ENCODE measurements at regions not wholly inside any gene's neighbourhood (a gene's known extent, or its start where the extent isn't known, plus 50 kb on each side); places are given as distances from the start of the nearest gene placed in this dataset.

- no peak for DNase-seq (ENCODE audit: low read depth in 2 of 2)
- Histone ChIP-seq H3K79me2 (ENCODE audit: control insufficient read depth, insufficient read depth, low read length) (no peaks in the 10 kb centered on the region), H3K4me1 (ENCODE audit: control insufficient read depth, extremely low read depth, insufficient read depth, low read length) (no peaks in the 10 kb centered on the region), H2AFZ (ENCODE audit: low read length) (no peak overlapping the region), H3K4me2 (ENCODE audit: extremely low read depth, insufficient read depth, low read length) (no peak overlapping the region), H3K9ac (ENCODE audit: insufficient read depth, low read length) (no peak overlapping the region), H3K36me3 (ENCODE audit: control insufficient read depth, insufficient read depth, low read length) (no peaks in the 10 kb centered on the region), H3K9me3 (ENCODE audit: control insufficient read depth, insufficient read depth, low read depth, low read length) (no peaks in the 10 kb centered on the region), H3K27ac (ENCODE audit: insufficient read depth, low read length) (no peak overlapping the region), H3K27me3 (ENCODE audit: control insufficient read depth, insufficient read depth, low read length) (no peaks in the 10 kb centered on the region), H3K4me3 (replicated peaks in 1 of 4; ENCODE audit: control extremely low read depth in 1 of 4, insufficient read depth in 1 of 4, low read depth in 3 of 4, low read length in 4 of 4) (no peak overlapping the region), H4K20me1 (ENCODE audit: control insufficient read depth, extremely low read depth, insufficient read depth, low read length) (no peaks in the 10 kb centered on the region)
- no peak for TF ChIP-seq EZH2 (IDR thresholded peaks at IDR 0.05; ENCODE audit: low read length, missing control alignments)
- TF ChIP-seq CTCF (conservative IDR thresholded peaks at IDR 0.05 in 1 of 2, IDR thresholded peaks at IDR 0.05 in 1 of 2; ENCODE audit: low read depth in 1 of 2, low read length in 2 of 2) = no peak
These were observed 320.9 kb downstream of the SHANK2 start for GRCh38 chr11:70931430-70931829.

GRCh38 chr11:70933981-70934583 lies 318.3 kb downstream of the SHANK2 start:
- H3K27me3 ChIP-seq (ENCODE audit: control insufficient read depth, insufficient read depth, low read length) = no peaks in the 10 kb centered on the region
- no peaks in the 10 kb centered on the region for H3K79me2 ChIP-seq (ENCODE audit: control insufficient read depth, insufficient read depth, low read length)
- no peaks in the 10 kb centered on the region for H4K20me1 ChIP-seq (ENCODE audit: control insufficient read depth, extremely low read depth, insufficient read depth, low read length)
- H2AFZ ChIP-seq (ENCODE audit: low read length) = no peak overlapping the region
- no peak for TF ChIP-seq CTCF (conservative IDR thresholded peaks at IDR 0.05 in 1 of 2, IDR thresholded peaks at IDR 0.05 in 1 of 2; ENCODE audit: low read depth in 1 of 2, low read length in 2 of 2)
- no peak for TF ChIP-seq EZH2 (IDR thresholded peaks at IDR 0.05; ENCODE audit: low read length, missing control alignments)
- H3K9me3 ChIP-seq (ENCODE audit: control insufficient read depth, insufficient read depth, low read depth, low read length) = no peaks in the 10 kb centered on the region
- no peaks in the 10 kb centered on the region for H3K36me3 ChIP-seq (ENCODE audit: control insufficient read depth, insufficient read depth, low read length)
- H3K9ac ChIP-seq (ENCODE audit: insufficient read depth, low read length) = no peak overlapping the region
- no peak overlapping the region for H3K4me3 ChIP-seq (replicated peaks in 1 of 4; ENCODE audit: control extremely low read depth in 1 of 4, insufficient read depth in 1 of 4, low read depth in 3 of 4, low read length in 4 of 4)
- DNase-seq (ENCODE audit: low read depth in 2 of 2) = no peak
- H3K27ac ChIP-seq (ENCODE audit: insufficient read depth, low read length) = no peak overlapping the region
- no peak overlapping the region for H3K4me2 ChIP-seq (ENCODE audit: extremely low read depth, insufficient read depth, low read length)
- H3K4me1 ChIP-seq (ENCODE audit: control insufficient read depth, extremely low read depth, insufficient read depth, low read length) = no peaks in the 10 kb centered on the region

GRCh38 chr11:70935006-70935768 lies 317.2 kb downstream of the SHANK2 start:
- no peaks in the 10 kb centered on the region for H3K79me2 ChIP-seq (ENCODE audit: control insufficient read depth, insufficient read depth, low read length)
- no peaks in the 10 kb centered on the region for H3K9me3 ChIP-seq (ENCODE audit: control insufficient read depth, insufficient read depth, low read depth, low read length)
- H3K4me1 ChIP-seq (ENCODE audit: control insufficient read depth, extremely low read depth, insufficient read depth, low read length) = no peaks in the 10 kb centered on the region
- H3K27ac ChIP-seq (ENCODE audit: insufficient read depth, low read length) = no peak overlapping the region
- H3K27me3 ChIP-seq (ENCODE audit: control insufficient read depth, insufficient read depth, low read length) = no peaks in the 10 kb centered on the region
- no peaks in the 10 kb centered on the region for H4K20me1 ChIP-seq (ENCODE audit: control insufficient read depth, extremely low read depth, insufficient read depth, low read length)
- no peaks in the 10 kb centered on the region for H3K36me3 ChIP-seq (ENCODE audit: control insufficient read depth, insufficient read depth, low read length)
- H3K4me3 ChIP-seq (replicated peaks in 1 of 4; ENCODE audit: control extremely low read depth in 1 of 4, insufficient read depth in 1 of 4, low read depth in 3 of 4, low read length in 4 of 4) = no peak overlapping the region
- no peak overlapping the region for H2AFZ ChIP-seq (ENCODE audit: low read length)
- no peak overlapping the region for H3K9ac ChIP-seq (ENCODE audit: insufficient read depth, low read length)
- no peak for DNase-seq (ENCODE audit: low read depth in 2 of 2)
- TF ChIP-seq EZH2 (IDR thresholded peaks at IDR 0.05; ENCODE audit: low read length, missing control alignments) (no peak), CTCF (conservative IDR thresholded peaks at IDR 0.05 in 1 of 2, IDR thresholded peaks at IDR 0.05 in 1 of 2; ENCODE audit: low read depth in 1 of 2, low read length in 2 of 2) (no peak)
- H3K4me2 ChIP-seq (ENCODE audit: extremely low read depth, insufficient read depth, low read length) = no peak overlapping the region
